ENCODE measurements at regions not wholly inside any gene's neighbourhood (a gene's known extent, or its start where the extent isn't known, plus 50 kb on each side); places are given as distances from the start of the nearest gene placed in this dataset.

GRCh38 chr18:46356278-46357033 is 252.3 kb downstream of the HAUS1 start:
- H3K27me3 ChIP-seq (ENCODE audit: control insufficient read depth, insufficient read depth, low read length, poor library complexity, severe bottlenecking), result no peaks in the 10 kb centered on the region
- H3K4me1 ChIP-seq (ENCODE audit: control insufficient read depth, insufficient read depth, low read length), result no peaks in the 10 kb centered on the region
- H3K4me3 ChIP-seq (ENCODE audit: low read length), result no peak overlapping the region
- 92 to 94% methylated on average over 7 to 9 of the region's 9 CpGs for WGBS, 2 experiments (ENCODE audit: insufficient coverage in 1 of 2, insufficient read length in 1 of 2)
- TF ChIP-seq CTCF (conservative IDR thresholded peaks at IDR 0.05), result no peak
- no peak overlapping the region for H3K9ac ChIP-seq (ENCODE audit: extremely low read depth, low read length, poor library complexity, severe bottlenecking)
- Mint-ChIP-seq H3K36me3 (ENCODE audit: low read depth) (no peaks in the 10 kb centered on the region), H3K4me3 (no peak overlapping the region), H3K9me3 (peaks cover 6% of the 10 kb centered on the region), H3K27me3 (ENCODE audit: insufficient read depth) (no peaks in the 10 kb centered on the region), H3K27ac (no peak overlapping the region), H3K4me1 (peaks cover 5% of the 10 kb centered on the region)
- H3K27ac ChIP-seq (ENCODE audit: low read depth, low read length), result no peak overlapping the region
- no peaks in the 10 kb centered on the region for H3K9me3 ChIP-seq (ENCODE audit: control insufficient read depth, low read length)
- DNase-seq, result no peak
- no peaks in the 10 kb centered on the region for H3K36me3 ChIP-seq (ENCODE audit: control insufficient read depth, insufficient read depth, low read length)

- H3K4me1 Mint-ChIP-seq, result peaks cover 5% of the 10 kb centered on the region
- H3K9me3 ChIP-seq (ENCODE audit: control insufficient read depth, low read length), result no peaks in the 10 kb centered on the region
- H3K4me3 Mint-ChIP-seq, result no peak overlapping the region
- H3K36me3 ChIP-seq (ENCODE audit: control insufficient read depth, insufficient read depth, low read length), result no peaks in the 10 kb centered on the region
- H3K27me3 Mint-ChIP-seq (ENCODE audit: insufficient read depth), result no peaks in the 10 kb centered on the region
- WGBS, 2 experiments (ENCODE audit: insufficient coverage in 1 of 2, insufficient read length in 1 of 2), result 44 to 69% methylated on average over 2 to 4 of the region's 4 CpGs
- H3K9ac ChIP-seq (ENCODE audit: extremely low read depth, low read length, poor library complexity, severe bottlenecking), result no peak overlapping the region
- H3K27me3 ChIP-seq (ENCODE audit: control insufficient read depth, insufficient read depth, low read length, poor library complexity, severe bottlenecking), result no peaks in the 10 kb centered on the region
- H3K4me3 ChIP-seq (ENCODE audit: low read length), result no peak overlapping the region
- TF ChIP-seq CTCF (conservative IDR thresholded peaks at IDR 0.05), result no peak
- H3K4me1 ChIP-seq (ENCODE audit: control insufficient read depth, insufficient read depth, low read length), result no peaks in the 10 kb centered on the region
- H3K27ac Mint-ChIP-seq, result no peak overlapping the region
- DNase-seq, result no peak
- H3K27ac ChIP-seq (ENCODE audit: low read depth, low read length), result no peak overlapping the region
- peaks cover 6% of the 10 kb centered on the region for H3K9me3 Mint-ChIP-seq
- no peaks in the 10 kb centered on the region for H3K36me3 Mint-ChIP-seq (ENCODE audit: low read depth)
These were observed 256.0 kb downstream of the HAUS1 start for GRCh38 chr18:46360102-46360699.

GRCh38 chr18:46360866-46361265 is 256.7 kb downstream of the HAUS1 start:
- no peaks in the 10 kb centered on the region for H3K4me1 ChIP-seq (ENCODE audit: control insufficient read depth, insufficient read depth, low read length)
- no peak overlapping the region for H3K4me3 Mint-ChIP-seq
- no peaks in the 10 kb centered on the region for H3K36me3 Mint-ChIP-seq (ENCODE audit: low read depth)
- TF ChIP-seq CTCF (conservative IDR thresholded peaks at IDR 0.05), result no peak
- H3K4me3 ChIP-seq (ENCODE audit: low read length), result no peak overlapping the region
- no peak for DNase-seq
- no peaks in the 10 kb centered on the region for H3K36me3 ChIP-seq (ENCODE audit: control insufficient read depth, insufficient read depth, low read length)
- H3K27me3 Mint-ChIP-seq (ENCODE audit: insufficient read depth), result no peaks in the 10 kb centered on the region
- no peak overlapping the region for H3K27ac ChIP-seq (ENCODE audit: low read depth, low read length)
- H3K4me1 Mint-ChIP-seq, result peaks cover 5% of the 10 kb centered on the region
- H3K9ac ChIP-seq (ENCODE audit: extremely low read depth, low read length, poor library complexity, severe bottlenecking), result no peak overlapping the region
- peaks cover 6% of the 10 kb centered on the region for H3K9me3 Mint-ChIP-seq
- no peaks in the 10 kb centered on the region for H3K9me3 ChIP-seq (ENCODE audit: control insufficient read depth, low read length)
- 89 to 92% methylated on average over 3 of the region's 3 CpGs for WGBS, 2 experiments (ENCODE audit: insufficient coverage in 1 of 2, insufficient read length in 1 of 2)
- H3K27me3 ChIP-seq (ENCODE audit: control insufficient read depth, insufficient read depth, low read length, poor library complexity, severe bottlenecking), result no peaks in the 10 kb centered on the region
- no peak overlapping the region for H3K27ac Mint-ChIP-seq
